GM12878 (cell line): ENCODE measurements at regions not wholly inside any gene's neighbourhood (a gene's known extent, or its start where the extent isn't known, plus 50 kb on each side); places are given as distances from the start of the nearest gene placed in this dataset.

ENCODE experiments used
- ATAC-seq: fragments of 200-7000 bp; cut with Tn5 transposase; 3 replicates; pipeline ENCODE4 v1.9.1; 2020; ENCODE audit warnings: mild to moderate bottlenecking, moderate library complexity
- BruUV-seq: library from RNA; stranded (reverse); fragments of 400-500 nt; replicated peaks from 2 replicates; lab custom pipeline; 2021; lab: Mats Ljungman, UMichigan
- CTCF ChIA-PET: fragments of 300-600 bp; sonication (Branson Sonifier 250); formaldehyde crosslinking; extraction: SDS; loops from one replicate; lab custom pipeline; 2021; ENCODE audit warnings: inconsistent platforms; lab: Yijun Ruan, JAX
- POLR2A ChIA-PET: fragments of 350-600 bp; formaldehyde crosslinking; extraction: SDS; loops from one replicate; lab custom pipeline; 2021; ENCODE audit warnings: inconsistent platforms; lab: Charles Lee
- RAD21 ChIA-PET: fragments of 300-600 bp; sonication (Branson Sonifier 250); formaldehyde crosslinking; loops from one replicate; lab custom pipeline; 2023; ENCODE audit warnings: antibody characterized with exemption; ENCODE audit not compliant: unreplicated experiment; lab: Charles Lee
- SMC1A ChIA-PET: fragments of 300-600 bp; sonication (Branson Sonifier 250); formaldehyde crosslinking; loops from one replicate; lab custom pipeline; 2023; ENCODE audit not compliant: unreplicated experiment, uncharacterized antibody; lab: Charles Lee
- DNase-seq: peaks from one replicate; pipeline ENCODE4 v3.0.0-alpha.2; 2011; ENCODE audit warnings: low read depth, low spot score
- FAIRE-seq: peaks from 3 replicates; lab custom pipeline; 2011; peaks lifted over from hg19 to GRCh38; lab: Jason Lieb, UNC
- H2AFZ ChIP-seq: 2 replicates; pipeline ENCODE4 v1.6.0; 2011; ENCODE audit warnings: low read depth, low read length, control low read depth; ENCODE audit not compliant: control insufficient read depth
- H3K27ac ChIP-seq: 2 replicates; pipeline ENCODE4 v1.5.1; 2011; ENCODE audit warnings: control low read depth; ENCODE audit not compliant: control insufficient read depth, insufficient read depth
- H3K27me3 ChIP-seq, 2 experiments: replicated peaks in 1 of 2; 2 replicates each; pipeline versions ENCODE4 v1.6.0 to v1.6.1; 2011; ENCODE audit warnings: low read length in 1 of 2; ENCODE audit not compliant: control insufficient read depth in 2 of 2, insufficient read depth in 2 of 2
- H3K36me3 ChIP-seq, 2 experiments: 2 replicates each; pipeline ENCODE4 v1.5.1; 2011; ENCODE audit warnings: low read length in 1 of 2; ENCODE audit not compliant: control insufficient read depth in 2 of 2, insufficient read depth in 2 of 2
- H3K4me1 ChIP-seq: 2 replicates; pipeline ENCODE4 v1.6.1; 2011; ENCODE audit warnings: mild to moderate bottlenecking, low read length, moderate library complexity, mixed read lengths; ENCODE audit not compliant: control insufficient read depth, insufficient read depth
- H3K4me2 ChIP-seq: 2 replicates; pipeline ENCODE4 v1.6.0; 2011; ENCODE audit warnings: control low read depth; ENCODE audit not compliant: control insufficient read depth, insufficient read depth
- H3K4me3 ChIP-seq: fragments of 200-600 bp; sonication (generic); 2 replicates; pipeline ENCODE4 v1.5.1; 2016
- H3K79me2 ChIP-seq: 2 replicates; pipeline ENCODE4 v1.6.0; 2011; ENCODE audit warnings: low read length; ENCODE audit not compliant: control insufficient read depth, insufficient read depth
- H3K9ac ChIP-seq: 2 replicates; pipeline ENCODE4 v1.8.0; 2011; ENCODE audit warnings: low read length, control low read depth, mixed read lengths; ENCODE audit not compliant: control insufficient read depth, insufficient read depth
- H3K9me3 ChIP-seq: replicated peaks from 3 replicates; pipeline ENCODE4 v1.5.1; 2011; ENCODE audit warnings: mild to moderate bottlenecking, low read length; ENCODE audit not compliant: control insufficient read depth, insufficient read depth
- H4K20me1 ChIP-seq: 2 replicates; pipeline ENCODE4 v1.6.0; 2011; ENCODE audit not compliant: control insufficient read depth, insufficient read depth
- BMI1 ChIP-seq: fragments of 450-650 bp; IDR thresholded peaks from 2 replicates; pipeline ENCODE4 v1.6.1; 2016; ENCODE audit warnings: mild to moderate bottlenecking, moderate library complexity, borderline replicate concordance
- CHD1 ChIP-seq: IDR thresholded peaks from 2 replicates; pipeline ENCODE4 v1.6.1; 2012; ENCODE audit warnings: low read depth, low read length, improper control_type of control experiment
- DPF2 ChIP-seq: fragments of 450-650 bp; IDR thresholded peaks from 2 replicates; pipeline ENCODE4 v1.6.1; 2017; ENCODE audit warnings: mild to moderate bottlenecking
- EGR1 ChIP-seq, 2 experiments: IDR thresholded peaks; 1 replicate in 1 of 2; 2 replicates in 1 of 2; pipeline ENCODE4 v1.6.1; 2011 to 2012; ENCODE audit warnings: low read depth in 2 of 2, low read length in 2 of 2, borderline replicate concordance in 1 of 2, mild to moderate bottlenecking in 1 of 2, moderate library complexity in 1 of 2
- IKZF1 ChIP-seq: fragments of 450-650 bp; conservative IDR thresholded peaks from 2 replicates; pipeline ENCODE4 v1.6.1; 2017; ENCODE audit warnings: antibody characterized with exemption, mild to moderate bottlenecking
- IRF5 ChIP-seq: fragments of 450-650 bp; IDR thresholded peaks from 2 replicates; pipeline ENCODE4 v1.6.1; 2017; ENCODE audit warnings: borderline replicate concordance
- SMAD5 ChIP-seq: IDR thresholded peaks from 2 replicates; pipeline ENCODE4 v1.6.1; 2016; ENCODE audit warnings: antibody characterized with exemption, low read depth
- SMC3 ChIP-seq: IDR thresholded peaks from 2 replicates; pipeline ENCODE4 v1.6.1; 2011; ENCODE audit warnings: low read length, improper control_type of control experiment, borderline replicate concordance
- TCF12 ChIP-seq: IDR thresholded peaks from 2 replicates; pipeline ENCODE4 v1.6.1; 2011; ENCODE audit warnings: low read depth, mild to moderate bottlenecking, low read length
- TCF7 ChIP-seq: IDR thresholded peaks from 2 replicates; pipeline ENCODE4 v1.6.1; 2014; ENCODE audit warnings: antibody characterized with exemption, borderline replicate concordance
- USF2 ChIP-seq: IDR thresholded peaks from 2 replicates; pipeline ENCODE4 v1.6.1; 2011; ENCODE audit warnings: low read depth, low read length, improper control_type of control experiment, borderline replicate concordance
- YY1 ChIP-seq: IDR thresholded peaks from 2 replicates; pipeline ENCODE4 v1.6.1; 2011; ENCODE audit warnings: low read depth, mild to moderate bottlenecking, low read length
- ZBTB11 ChIP-seq: fragments of 450-650 bp; formaldehyde crosslinking; IDR thresholded peaks from 2 replicates; pipeline ENCODE4 v1.5.0; 2022; ENCODE audit warnings: mild to moderate bottlenecking, missing genetic modification characterization
- WGBS: methylation state at CpG from one replicate; pipeline ENCODE4 v1.1.6; 2016; ENCODE audit warnings: low lambda C conversion rate; ENCODE audit not compliant: insufficient replicate concordance, insufficient coverage; ENCODE audit errors: missing lambda C conversion rate; 5-methylcytosine and 5-hydroxymethylcytosine counted together
- in situ Hi-C: fragments of 300-500 bp; cut with MboI; formaldehyde crosslinking; loops from 9 replicates; pipeline ENCODE4 v1.14.3; 2018; ENCODE audit warnings: mixed read lengths
- intact Hi-C: fragments of 100-400 bp; cut with micrococcal nuclease; formaldehyde crosslinking; loops from one replicate; pipeline ENCODE4 v1.14.2; 2022; ENCODE audit not compliant: unreplicated experiment

- no TSS peak for BruUV-seq
- no peaks in the 10 kb centered on the region for H3K4me1 ChIP-seq
- TF ChIP-seq BMI1: no peak
- no peak for TF ChIP-seq EGR1 (IDR thresholded peaks at IDR 0.05; ENCODE audit: borderline replicate concordance in 1 of 2, low read depth in 2 of 2, low read length in 2 of 2)
- TF ChIP-seq IRF5: no peak
- TF ChIP-seq USF2: no peak
- TF ChIP-seq SMC3: no peak
- no peak for TF ChIP-seq CHD1
- TF ChIP-seq DPF2: no peak
- TF ChIP-seq ZBTB11: no peak
- TF ChIP-seq SMAD5: no peak
- TF ChIP-seq YY1: no peak
- no peak for TF ChIP-seq IKZF1
- no peak for TF ChIP-seq TCF12
- no peak for TF ChIP-seq TCF7
- DNase-seq (no peak), FAIRE-seq (no peak), ATAC-seq (no peak)
- no peak overlapping the region for H3K27ac ChIP-seq
- no peaks in the 10 kb centered on the region for H3K9me3 ChIP-seq
- in situ Hi-C loops (no loop called here), intact Hi-C loops (no loop called here)
- CTCF ChIA-PET: no interaction called here
- H3K36me3 ChIP-seq: no peaks in the 10 kb centered on the region
- no peaks in the 10 kb centered on the region for H4K20me1 ChIP-seq
- SMC1A ChIA-PET: no interaction called here
- POLR2A ChIA-PET: no interaction called here
- RAD21 ChIA-PET: no interaction called here
- H3K4me2 ChIP-seq: no peak overlapping the region
- H3K4me3 ChIP-seq: no peak overlapping the region
- no peak overlapping the region for H3K9ac ChIP-seq
- WGBS: 22% methylated on average over 3 of the region's 3 CpGs
- no peaks in the 10 kb centered on the region for H3K27me3 ChIP-seq
- H2AFZ ChIP-seq: no peak overlapping the region
- no peaks in the 10 kb centered on the region for H3K79me2 ChIP-seq
Measured at GRCh38 chr12:107219301-107219700, 126.0 kb upstream of the CRY1 start.
